SK-N-SH treated with all-trans-retinoic acid at 6 μM for 48 hours (cell line): ENCODE measurements at regions not wholly inside any gene's neighbourhood (a gene's known extent, or its start where the extent isn't known, plus 50 kb on each side); places are given as distances from the start of the nearest gene placed in this dataset.

Source experiments
- ATAC-seq: fragments of 200-7000 bp; cut with Tn5 transposase; 3 replicates; pipeline ENCODE4 v1.9.1; 2020; ENCODE audit warnings: mild to moderate bottlenecking, moderate library complexity
- ARNTL ChIP-seq: fragments of 450-650 bp; formaldehyde crosslinking; IDR thresholded peaks from 2 replicates; pipeline ENCODE4 v1.5.0; 2020; ENCODE audit warnings: low read depth, mild to moderate bottlenecking, moderate library complexity, borderline replicate concordance
- BACH2 ChIP-seq: fragments of 250-450 bp; sonication (Bioruptor Pico); IDR thresholded peaks from 2 replicates; pipeline ENCODE4 v1.9.0; 2021; ENCODE audit warnings: mild to moderate bottlenecking, borderline replicate concordance
- CSDC2 ChIP-seq: fragments of 250-450 bp; sonication (Bioruptor Pico); IDR thresholded peaks from 2 replicates; pipeline ENCODE4 v1.5.0; 2020; ENCODE audit warnings: mild to moderate bottlenecking, moderate library complexity
- ESRRG ChIP-seq: fragments of 250-450 bp; sonication (Bioruptor Pico); IDR thresholded peaks from 2 replicates; pipeline ENCODE4 v1.6.1; 2021; ENCODE audit warnings: mild to moderate bottlenecking
- GLIS3 ChIP-seq: fragments of 250-450 bp; sonication (Bioruptor Pico); IDR thresholded peaks from 2 replicates; pipeline ENCODE4 v1.5.0; 2020; ENCODE audit warnings: mild to moderate bottlenecking, moderate library complexity
- ISL1 ChIP-seq: fragments of 250-450 bp; sonication (Bioruptor Pico); IDR thresholded peaks from 2 replicates; pipeline ENCODE4 v2.1.2; 2022; ENCODE audit warnings: mild to moderate bottlenecking, moderate library complexity
- OSR1 ChIP-seq: fragments of 250-450 bp; sonication (Bioruptor Pico); IDR thresholded peaks from 2 replicates; pipeline ENCODE4 v1.8.0; 2022; ENCODE audit warnings: moderate library complexity, mild to moderate bottlenecking, inconsistent platforms
- PPARA ChIP-seq: fragments of 250-450 bp; sonication (Bioruptor Pico); IDR thresholded peaks from 2 replicates; pipeline ENCODE4 v1.5.0; 2020; ENCODE audit warnings: mild to moderate bottlenecking, borderline replicate concordance
- RARB ChIP-seq: fragments of 250-450 bp; sonication (Bioruptor Pico); IDR thresholded peaks from 2 replicates; pipeline ENCODE4 v1.8.0; 2021; ENCODE audit warnings: mild to moderate bottlenecking, moderate library complexity
- SNAI2 ChIP-seq: fragments of 250-450 bp; sonication (Bioruptor Pico); IDR thresholded peaks from 2 replicates; pipeline ENCODE4 v1.5.0; 2020; ENCODE audit warnings: mild to moderate bottlenecking, moderate library complexity
- TCF4 ChIP-seq: fragments of 250-450 bp; sonication (Bioruptor Pico); IDR thresholded peaks from 2 replicates; pipeline ENCODE4 v1.8.0; 2021; ENCODE audit warnings: mild to moderate bottlenecking, moderate library complexity, borderline replicate concordance
- TOX ChIP-seq: fragments of 250-450 bp; sonication (Bioruptor Pico); IDR thresholded peaks from 2 replicates; pipeline ENCODE4 v1.8.0; 2021; ENCODE audit warnings: mild to moderate bottlenecking, moderate library complexity, borderline replicate concordance
- ZC3H10 ChIP-seq: fragments of 250-450 bp; sonication (Bioruptor Pico); IDR thresholded peaks from 2 replicates; pipeline ENCODE4 v1.5.1; 2021; ENCODE audit warnings: mild to moderate bottlenecking, moderate library complexity
- ZFP3 ChIP-seq: fragments of 250-450 bp; sonication (Bioruptor Pico); IDR thresholded peaks from 2 replicates; pipeline ENCODE4 v1.5.0; 2020; ENCODE audit warnings: mild to moderate bottlenecking, moderate library complexity
- ZFP30 ChIP-seq: fragments of 450-650 bp; formaldehyde crosslinking; IDR thresholded peaks from 2 replicates; pipeline ENCODE4 v1.5.0; 2022; ENCODE audit warnings: mild to moderate bottlenecking, moderate library complexity
- ZNF565 ChIP-seq: fragments of 450-650 bp; formaldehyde crosslinking; conservative IDR thresholded peaks from 2 replicates; pipeline ENCODE4 v1.5.0; 2020; ENCODE audit warnings: low read depth, mild to moderate bottlenecking, moderate library complexity
- ZNF70 ChIP-seq: fragments of 450-650 bp; formaldehyde crosslinking; IDR thresholded peaks from 2 replicates; pipeline ENCODE4 v1.5.0; 2020; ENCODE audit warnings: mild to moderate bottlenecking, moderate library complexity
- ZNF8 ChIP-seq: fragments of 450-650 bp; formaldehyde crosslinking; IDR thresholded peaks from 2 replicates; pipeline ENCODE4 v1.5.0; 2020; ENCODE audit warnings: mild to moderate bottlenecking, moderate library complexity
- TF ChIP-seq, protein P1 (sequence below): fragments of 250-450 bp; sonication (Bioruptor Pico); IDR thresholded peaks from 2 replicates; pipeline ENCODE4 v1.8.0; 2020; ENCODE audit warnings: mild to moderate bottlenecking, moderate library complexity, borderline replicate concordance
- TF ChIP-seq, protein P2 (sequence below): fragments of 250-450 bp; sonication (Bioruptor Pico); IDR thresholded peaks from 2 replicates; pipeline ENCODE4 v1.8.0; 2021; ENCODE audit warnings: low read depth, mild to moderate bottlenecking, moderate library complexity, borderline replicate concordance
- TF ChIP-seq, protein P3 (sequence below): fragments of 250-450 bp; sonication (Bioruptor Pico); IDR thresholded peaks from 2 replicates; pipeline ENCODE4 v1.5.0; 2020; ENCODE audit warnings: mild to moderate bottlenecking, moderate library complexity
- TF ChIP-seq, protein P4 (sequence below): fragments of 250-450 bp; sonication (Bioruptor Pico); IDR thresholded peaks from 2 replicates; pipeline ENCODE4 v1.5.1; 2020; ENCODE audit warnings: low read depth, mild to moderate bottlenecking, moderate library complexity
- TF ChIP-seq, protein P5 (sequence below): fragments of 250-450 bp; sonication (Bioruptor Pico); IDR thresholded peaks from 2 replicates; pipeline ENCODE4 v1.5.1; 2021; ENCODE audit warnings: mild to moderate bottlenecking, moderate library complexity

DNA sequence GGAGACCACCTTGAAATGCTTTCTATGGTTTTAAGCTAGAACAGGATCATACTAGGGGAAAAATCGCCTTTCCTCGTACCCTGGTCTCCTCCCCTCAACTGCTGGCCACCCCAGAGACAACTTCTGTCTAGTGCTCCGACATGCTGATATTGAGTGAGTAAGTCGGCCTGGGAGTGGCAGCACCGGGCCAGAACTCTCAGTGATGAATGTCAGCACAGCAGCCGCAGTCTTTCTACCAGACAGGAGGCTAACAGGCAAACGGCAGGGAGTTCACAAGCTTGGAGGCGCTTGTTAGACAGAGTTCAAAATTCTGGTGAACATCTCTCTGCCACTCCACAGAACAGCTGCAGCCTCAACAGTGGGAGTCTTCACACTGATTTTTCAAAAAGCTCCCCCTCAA is 716.9 kb downstream of the ADGRL2 start:
- no peak for ATAC-seq
- no peak for TF ChIP-seq ISL1 (CRISPR knock-in tag)
- TF ChIP-seq GLIS3 (CRISPR knock-in tag): no peak
- TF ChIP-seq ZFP30: no peak
- no peak for TF ChIP-seq ZNF8 (CRISPR knock-in tag)
- TF ChIP-seq SNAI2 (CRISPR knock-in tag): no peak
- TF ChIP-seq, protein P1, sequence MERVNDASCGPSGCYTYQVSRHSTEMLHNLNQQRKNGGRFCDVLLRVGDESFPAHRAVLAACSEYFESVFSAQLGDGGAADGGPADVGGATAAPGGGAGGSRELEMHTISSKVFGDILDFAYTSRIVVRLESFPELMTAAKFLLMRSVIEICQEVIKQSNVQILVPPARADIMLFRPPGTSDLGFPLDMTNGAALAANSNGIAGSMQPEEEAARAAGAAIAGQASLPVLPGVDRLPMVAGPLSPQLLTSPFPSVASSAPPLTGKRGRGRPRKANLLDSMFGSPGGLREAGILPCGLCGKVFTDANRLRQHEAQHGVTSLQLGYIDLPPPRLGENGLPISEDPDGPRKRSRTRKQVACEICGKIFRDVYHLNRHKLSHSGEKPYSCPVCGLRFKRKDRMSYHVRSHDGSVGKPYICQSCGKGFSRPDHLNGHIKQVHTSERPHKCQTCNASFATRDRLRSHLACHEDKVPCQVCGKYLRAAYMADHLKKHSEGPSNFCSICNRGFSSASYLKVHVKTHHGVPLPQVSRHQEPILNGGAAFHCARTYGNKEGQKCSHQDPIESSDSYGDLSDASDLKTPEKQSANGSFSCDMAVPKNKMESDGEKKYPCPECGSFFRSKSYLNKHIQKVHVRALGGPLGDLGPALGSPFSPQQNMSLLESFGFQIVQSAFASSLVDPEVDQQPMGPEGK (CRISPR knock-in tag): no peak
- TF ChIP-seq ZNF70 (CRISPR knock-in tag): no peak
- TF ChIP-seq TCF4 (CRISPR knock-in tag): no peak
- TF ChIP-seq, protein P2, sequence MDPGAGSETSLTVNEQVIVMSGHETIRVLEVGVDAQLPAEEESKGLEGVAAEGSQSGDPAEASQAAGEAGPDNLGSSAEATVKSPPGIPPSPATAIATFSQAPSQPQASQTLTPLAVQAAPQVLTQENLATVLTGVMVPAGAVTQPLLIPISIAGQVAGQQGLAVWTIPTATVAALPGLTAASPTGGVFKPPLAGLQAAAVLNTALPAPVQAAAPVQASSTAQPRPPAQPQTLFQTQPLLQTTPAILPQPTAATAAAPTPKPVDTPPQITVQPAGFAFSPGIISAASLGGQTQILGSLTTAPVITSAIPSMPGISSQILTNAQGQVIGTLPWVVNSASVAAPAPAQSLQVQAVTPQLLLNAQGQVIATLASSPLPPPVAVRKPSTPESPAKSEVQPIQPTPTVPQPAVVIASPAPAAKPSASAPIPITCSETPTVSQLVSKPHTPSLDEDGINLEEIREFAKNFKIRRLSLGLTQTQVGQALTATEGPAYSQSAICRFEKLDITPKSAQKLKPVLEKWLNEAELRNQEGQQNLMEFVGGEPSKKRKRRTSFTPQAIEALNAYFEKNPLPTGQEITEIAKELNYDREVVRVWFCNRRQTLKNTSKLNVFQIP (CRISPR knock-in tag): no peak
- TF ChIP-seq TOX (CRISPR knock-in tag): no peak
- TF ChIP-seq PPARA (CRISPR knock-in tag): no peak
- no peak for TF ChIP-seq BACH2
- no peak for TF ChIP-seq RARB (CRISPR knock-in tag)
- no peak for TF ChIP-seq OSR1 (CRISPR knock-in tag)
- no peak for TF ChIP-seq ZNF565 (CRISPR knock-in tag)

DNA sequence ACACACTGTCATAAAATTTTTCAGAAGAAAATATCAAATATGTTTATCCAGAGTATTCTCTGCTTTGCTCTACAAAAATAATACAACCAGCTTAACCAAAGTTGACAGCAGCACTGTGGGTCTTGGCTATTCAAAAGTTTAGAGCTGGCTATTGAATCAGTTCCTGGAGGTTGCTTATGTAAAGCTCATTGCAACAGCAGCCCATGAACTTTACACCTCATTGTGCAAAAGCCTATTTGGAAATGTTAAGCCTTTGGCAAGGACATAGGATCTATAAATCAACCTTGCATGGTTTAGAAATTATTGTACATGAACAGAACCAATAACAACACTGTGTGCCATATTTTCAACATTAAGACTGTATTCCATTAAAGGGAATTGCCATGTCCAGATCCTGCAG is 714.9 kb downstream of the ADGRL2 start:
- no peak for ATAC-seq
- TF ChIP-seq SNAI2 (CRISPR knock-in tag): no peak
- no peak for TF ChIP-seq ZNF565 (CRISPR knock-in tag)
- no peak for TF ChIP-seq PPARA (CRISPR knock-in tag)
- TF ChIP-seq ESRRG: no peak
- TF ChIP-seq TCF4 (CRISPR knock-in tag): no peak
- no peak for TF ChIP-seq OSR1 (CRISPR knock-in tag)
- TF ChIP-seq, protein P3, sequence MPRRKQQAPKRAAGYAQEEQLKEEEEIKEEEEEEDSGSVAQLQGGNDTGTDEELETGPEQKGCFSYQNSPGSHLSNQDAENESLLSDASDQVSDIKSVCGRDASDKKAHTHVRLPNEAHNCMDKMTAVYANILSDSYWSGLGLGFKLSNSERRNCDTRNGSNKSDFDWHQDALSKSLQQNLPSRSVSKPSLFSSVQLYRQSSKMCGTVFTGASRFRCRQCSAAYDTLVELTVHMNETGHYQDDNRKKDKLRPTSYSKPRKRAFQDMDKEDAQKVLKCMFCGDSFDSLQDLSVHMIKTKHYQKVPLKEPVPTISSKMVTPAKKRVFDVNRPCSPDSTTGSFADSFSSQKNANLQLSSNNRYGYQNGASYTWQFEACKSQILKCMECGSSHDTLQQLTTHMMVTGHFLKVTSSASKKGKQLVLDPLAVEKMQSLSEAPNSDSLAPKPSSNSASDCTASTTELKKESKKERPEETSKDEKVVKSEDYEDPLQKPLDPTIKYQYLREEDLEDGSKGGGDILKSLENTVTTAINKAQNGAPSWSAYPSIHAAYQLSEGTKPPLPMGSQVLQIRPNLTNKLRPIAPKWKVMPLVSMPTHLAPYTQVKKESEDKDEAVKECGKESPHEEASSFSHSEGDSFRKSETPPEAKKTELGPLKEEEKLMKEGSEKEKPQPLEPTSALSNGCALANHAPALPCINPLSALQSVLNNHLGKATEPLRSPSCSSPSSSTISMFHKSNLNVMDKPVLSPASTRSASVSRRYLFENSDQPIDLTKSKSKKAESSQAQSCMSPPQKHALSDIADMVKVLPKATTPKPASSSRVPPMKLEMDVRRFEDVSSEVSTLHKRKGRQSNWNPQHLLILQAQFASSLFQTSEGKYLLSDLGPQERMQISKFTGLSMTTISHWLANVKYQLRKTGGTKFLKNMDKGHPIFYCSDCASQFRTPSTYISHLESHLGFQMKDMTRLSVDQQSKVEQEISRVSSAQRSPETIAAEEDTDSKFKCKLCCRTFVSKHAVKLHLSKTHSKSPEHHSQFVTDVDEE: no peak
- TF ChIP-seq ISL1 (CRISPR knock-in tag): no peak
- no peak for TF ChIP-seq ZC3H10 (CRISPR knock-in tag)
- TF ChIP-seq ZFP3 (CRISPR knock-in tag): no peak
- no peak for TF ChIP-seq ZFP30
- TF ChIP-seq CSDC2 (CRISPR knock-in tag): no peak
- no peak for TF ChIP-seq TOX (CRISPR knock-in tag)
- TF ChIP-seq ARNTL (CRISPR knock-in tag): no peak
- TF ChIP-seq GLIS3 (CRISPR knock-in tag): no peak
- TF ChIP-seq, all 23 proteins: peak for 0

DNA sequence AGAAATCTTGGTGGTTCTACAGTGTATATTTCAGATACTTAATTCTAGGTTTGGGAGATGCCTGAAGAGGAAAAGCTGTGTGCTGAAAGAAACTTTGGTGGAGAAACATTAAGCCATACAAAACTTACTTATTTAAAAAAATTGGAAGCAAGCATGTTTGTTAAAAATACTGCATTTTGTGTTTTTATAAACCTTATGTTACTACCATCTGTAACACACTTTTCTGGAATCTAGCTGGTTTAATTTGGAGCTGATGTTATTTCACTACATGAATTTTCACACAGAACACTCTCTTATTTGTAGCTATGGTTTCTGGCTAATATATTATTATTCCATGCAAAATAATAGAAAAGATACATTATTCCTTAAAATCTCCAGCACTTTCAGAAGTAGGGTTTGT is 710.7 kb downstream of the ADGRL2 start:
- TF ChIP-seq ESRRG: no peak
- TF ChIP-seq PPARA (CRISPR knock-in tag): no peak
- TF ChIP-seq, protein P4, sequence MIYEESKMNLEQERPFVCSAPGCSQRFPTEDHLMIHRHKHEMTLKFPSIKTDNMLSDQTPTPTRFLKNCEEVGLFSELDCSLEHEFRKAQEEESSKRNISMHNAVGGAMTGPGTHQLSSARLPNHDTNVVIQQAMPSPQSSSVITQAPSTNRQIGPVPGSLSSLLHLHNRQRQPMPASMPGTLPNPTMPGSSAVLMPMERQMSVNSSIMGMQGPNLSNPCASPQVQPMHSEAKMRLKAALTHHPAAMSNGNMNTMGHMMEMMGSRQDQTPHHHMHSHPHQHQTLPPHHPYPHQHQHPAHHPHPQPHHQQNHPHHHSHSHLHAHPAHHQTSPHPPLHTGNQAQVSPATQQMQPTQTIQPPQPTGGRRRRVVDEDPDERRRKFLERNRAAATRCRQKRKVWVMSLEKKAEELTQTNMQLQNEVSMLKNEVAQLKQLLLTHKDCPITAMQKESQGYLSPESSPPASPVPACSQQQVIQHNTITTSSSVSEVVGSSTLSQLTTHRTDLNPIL (CRISPR knock-in tag): no peak
- no peak for TF ChIP-seq TOX (CRISPR knock-in tag)
- no peak for TF ChIP-seq OSR1 (CRISPR knock-in tag)
- TF ChIP-seq, protein P3: no peak
- no peak for TF ChIP-seq ZNF70 (CRISPR knock-in tag)
- TF ChIP-seq TCF4 (CRISPR knock-in tag): no peak
- TF ChIP-seq, protein P5, sequence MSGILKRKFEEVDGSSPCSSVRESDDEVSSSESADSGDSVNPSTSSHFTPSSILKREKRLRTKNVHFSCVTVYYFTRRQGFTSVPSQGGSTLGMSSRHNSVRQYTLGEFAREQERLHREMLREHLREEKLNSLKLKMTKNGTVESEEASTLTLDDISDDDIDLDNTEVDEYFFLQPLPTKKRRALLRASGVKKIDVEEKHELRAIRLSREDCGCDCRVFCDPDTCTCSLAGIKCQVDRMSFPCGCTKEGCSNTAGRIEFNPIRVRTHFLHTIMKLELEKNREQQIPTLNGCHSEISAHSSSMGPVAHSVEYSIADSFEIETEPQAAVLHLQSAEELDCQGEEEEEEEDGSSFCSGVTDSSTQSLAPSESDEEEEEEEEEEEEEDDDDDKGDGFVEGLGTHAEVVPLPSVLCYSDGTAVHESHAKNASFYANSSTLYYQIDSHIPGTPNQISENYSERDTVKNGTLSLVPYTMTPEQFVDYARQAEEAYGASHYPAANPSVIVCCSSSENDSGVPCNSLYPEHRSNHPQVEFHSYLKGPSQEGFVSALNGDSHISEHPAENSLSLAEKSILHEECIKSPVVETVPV (CRISPR knock-in tag): no peak
- no peak for TF ChIP-seq SNAI2 (CRISPR knock-in tag)
- TF ChIP-seq ZNF565 (CRISPR knock-in tag): no peak
- TF ChIP-seq, protein P2 (CRISPR knock-in tag): no peak
- TF ChIP-seq ISL1 (CRISPR knock-in tag): no peak
- ATAC-seq: no peak
